HG03521 (cell line): ENCODE measurements at regions not wholly inside any gene's neighbourhood (a gene's known extent, or its start where the extent isn't known, plus 50 kb on each side); places are given as distances from the start of the nearest gene placed in this dataset.

Source experiments
- ATAC-seq: cut with Tn5 transposase; IDR thresholded peaks from one replicate; pipeline ENCODE4 v1.9.1; 2021; ENCODE audit warnings: mild to moderate bottlenecking, moderate library complexity; ENCODE audit not compliant: unreplicated experiment

DNA sequence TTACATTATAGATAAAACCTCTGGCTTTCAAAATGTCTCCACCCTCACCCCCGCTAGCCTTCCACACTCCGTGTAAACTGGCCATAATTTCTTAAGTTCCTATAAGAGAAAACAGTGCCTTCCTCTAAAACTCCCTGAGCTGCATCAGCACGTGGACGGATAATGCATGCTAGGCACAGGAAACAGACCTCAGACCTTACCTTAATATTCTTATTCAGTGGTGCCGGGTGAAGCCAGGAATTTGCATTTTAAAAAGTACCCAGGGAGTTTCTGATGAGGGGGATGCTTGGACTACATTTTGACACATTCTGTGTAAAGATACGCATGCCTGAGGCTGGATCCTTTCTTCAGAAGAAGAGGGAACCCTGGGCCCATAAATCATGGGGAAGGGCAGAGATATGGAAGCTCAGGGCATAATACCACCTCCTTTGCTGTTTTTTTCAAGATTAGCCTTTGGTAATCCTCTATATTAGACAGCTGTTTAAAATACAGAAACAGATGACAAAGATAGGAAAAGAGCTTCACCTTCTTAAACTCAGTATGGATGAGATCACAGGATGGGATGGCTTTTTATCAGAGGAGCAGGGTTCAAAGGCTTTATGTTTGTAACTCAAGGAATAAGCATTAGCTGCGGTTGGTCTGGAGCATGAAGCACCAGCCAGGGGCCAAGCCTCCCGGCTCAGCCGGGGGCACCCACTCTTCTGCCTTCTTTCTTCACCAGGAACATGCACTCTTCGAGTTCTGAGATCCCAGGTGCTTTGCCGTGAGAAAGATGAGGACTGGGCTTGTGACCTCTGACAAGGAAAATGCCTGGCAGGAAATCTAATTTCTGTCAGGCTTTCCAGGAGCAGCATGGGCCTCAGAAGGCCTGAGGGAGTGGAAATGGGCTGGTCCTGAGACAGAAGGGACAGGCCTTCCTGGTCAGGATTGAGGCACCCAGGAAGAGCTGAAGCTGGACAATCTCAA lies 218.1 kb upstream of the SOX4 start:
- no peak for ATAC-seq

DNA sequence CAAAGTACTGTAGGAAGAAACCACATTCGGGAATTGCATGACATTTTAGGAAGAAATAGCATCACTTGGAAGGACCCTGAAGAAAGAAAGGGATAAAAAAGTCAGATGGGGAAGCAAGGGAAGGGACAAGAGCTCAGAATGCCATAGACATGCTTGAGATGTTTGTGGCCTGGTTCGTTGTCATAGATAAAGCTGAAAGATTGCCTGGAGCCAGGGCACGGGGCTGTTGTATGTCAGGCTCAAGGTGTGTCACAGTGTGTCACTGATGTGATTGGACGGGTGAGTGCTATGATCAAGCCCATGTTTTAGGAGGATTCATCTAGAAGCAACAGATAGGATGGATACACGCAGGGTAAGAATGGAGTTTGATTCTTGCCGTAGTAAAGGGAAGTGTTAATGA lies 216.2 kb upstream of the SOX4 start:
- ATAC-seq: no peak

DNA sequence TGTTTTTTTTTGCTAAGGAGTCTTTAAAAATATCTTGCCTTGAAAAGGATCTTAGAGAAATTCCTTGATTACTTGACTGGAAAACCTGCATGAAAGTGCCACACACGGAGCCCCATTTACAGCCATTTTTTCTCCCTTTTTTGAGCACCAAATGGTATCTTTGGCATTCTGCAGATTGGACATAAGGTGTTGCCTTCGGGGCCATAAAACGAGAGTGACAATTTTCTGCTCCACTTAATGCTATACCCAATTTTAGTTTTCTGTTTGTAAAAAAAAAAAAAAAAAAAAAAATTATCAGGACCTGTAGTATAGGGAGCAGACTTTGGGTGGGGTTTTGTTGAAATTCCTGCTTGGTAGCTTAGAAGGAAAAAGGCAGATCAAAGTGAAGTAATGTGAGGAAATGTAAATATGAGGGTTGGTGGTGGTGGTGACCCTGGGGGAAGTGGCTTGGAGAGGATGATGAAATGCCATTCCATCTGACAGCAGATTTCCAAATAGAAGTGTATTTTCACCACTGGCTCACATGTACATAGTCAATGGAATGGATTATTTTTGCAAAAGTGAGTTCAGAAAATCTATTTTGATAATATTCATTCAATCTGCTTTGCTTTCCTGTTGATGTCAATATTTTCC lies 212.1 kb upstream of the SOX4 start:
- no peak for ATAC-seq

DNA sequence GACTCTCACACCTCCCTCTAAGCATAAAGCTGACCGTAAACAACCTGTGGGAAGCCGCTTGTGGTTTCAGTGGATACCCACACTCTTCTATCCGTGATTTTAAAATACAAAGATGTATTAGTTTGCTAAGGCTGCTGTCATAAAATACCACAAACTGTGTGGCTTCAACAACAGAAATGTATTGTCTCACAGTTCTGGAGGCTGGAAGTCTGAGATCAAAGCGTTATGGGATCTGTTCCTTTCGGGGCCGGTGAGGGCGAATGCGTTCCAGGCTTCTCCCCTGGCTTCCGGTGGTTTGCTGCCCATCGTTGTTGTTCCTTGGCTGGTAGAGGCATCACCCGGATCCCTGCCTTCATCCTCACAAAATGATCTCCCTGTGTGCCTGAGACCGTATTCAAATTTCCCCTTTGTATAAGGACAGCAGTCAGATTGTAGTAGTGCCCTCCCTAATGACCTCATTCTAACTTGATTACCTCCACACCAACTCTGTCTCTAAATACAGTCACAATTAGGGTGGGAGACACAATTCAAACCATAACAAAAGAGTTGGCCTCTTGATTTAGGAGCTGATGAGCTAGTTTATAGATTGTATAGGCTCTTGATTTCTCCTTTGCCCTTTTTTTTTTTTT lies 210.6 kb upstream of the SOX4 start:
- no peak for ATAC-seq

DNA sequence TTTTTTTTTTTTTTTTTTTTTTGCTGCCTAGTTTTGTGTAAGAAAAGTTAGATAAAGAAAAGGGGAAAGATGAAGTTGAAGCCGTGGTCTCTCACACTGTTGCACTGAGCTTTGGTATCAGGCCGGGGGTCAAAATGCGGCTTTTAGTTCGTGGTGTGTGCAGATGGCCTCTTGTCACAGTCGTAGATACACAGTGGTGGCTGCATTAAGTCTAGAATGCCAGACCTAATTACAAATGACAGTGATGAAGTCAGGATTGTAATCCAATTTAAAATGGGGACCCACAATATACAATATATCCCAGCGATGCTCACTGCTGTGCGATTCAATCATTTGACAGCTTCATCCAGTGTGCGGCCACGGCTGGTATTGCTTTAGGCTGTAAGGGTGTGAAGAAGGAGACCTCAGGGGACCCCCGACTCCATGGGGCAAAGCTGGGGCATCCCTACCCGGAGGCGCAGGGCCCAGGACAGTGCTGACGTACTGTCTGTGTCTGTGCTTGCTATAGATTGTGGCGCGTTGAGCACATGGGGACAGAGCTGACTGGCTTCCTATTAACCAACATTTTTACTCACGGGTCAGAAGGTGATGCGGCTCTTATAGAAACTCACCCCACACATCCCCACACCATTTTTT lies 210.0 kb upstream of the SOX4 start:
- ATAC-seq: no peak

DNA sequence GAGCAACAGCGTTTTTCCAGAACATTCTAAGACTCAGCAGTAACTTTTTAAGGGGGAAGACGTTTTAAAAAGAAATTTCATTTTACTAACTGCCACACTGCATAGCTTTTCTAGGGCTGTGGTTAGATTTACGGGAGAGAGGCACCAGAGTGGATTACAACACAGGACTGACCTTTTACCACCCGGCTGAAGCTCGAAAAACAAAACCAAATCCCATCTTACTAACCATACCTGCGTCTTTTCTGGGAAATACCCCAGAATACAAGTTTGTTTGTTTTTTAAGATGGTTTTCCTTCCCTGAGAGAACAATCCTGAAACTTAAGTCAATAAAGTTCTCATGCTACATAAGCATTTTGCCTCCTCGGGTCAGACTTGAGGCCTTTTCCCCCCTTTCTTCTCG lies 209.3 kb upstream of the SOX4 start:
- ATAC-seq: no peak

DNA sequence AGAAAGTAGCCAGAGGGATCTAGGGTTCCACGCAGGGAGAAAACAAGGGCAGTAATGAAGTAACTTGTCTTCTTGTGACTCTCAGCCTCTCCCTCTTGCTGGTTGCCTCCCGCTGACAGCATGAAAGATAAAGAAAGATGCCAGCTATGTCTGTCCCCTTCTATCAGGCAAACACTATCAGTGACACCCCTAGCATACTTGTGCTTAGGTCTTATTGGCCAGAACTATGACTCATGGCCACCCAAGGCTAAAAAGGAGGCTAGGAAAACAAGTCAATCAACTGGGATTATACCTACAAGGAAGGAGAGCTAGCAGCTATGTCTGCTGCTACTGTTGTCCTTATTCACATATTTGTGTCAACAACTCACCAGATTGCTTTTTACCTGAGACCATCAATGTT lies 206.8 kb upstream of the SOX4 start:
- no peak for ATAC-seq

DNA sequence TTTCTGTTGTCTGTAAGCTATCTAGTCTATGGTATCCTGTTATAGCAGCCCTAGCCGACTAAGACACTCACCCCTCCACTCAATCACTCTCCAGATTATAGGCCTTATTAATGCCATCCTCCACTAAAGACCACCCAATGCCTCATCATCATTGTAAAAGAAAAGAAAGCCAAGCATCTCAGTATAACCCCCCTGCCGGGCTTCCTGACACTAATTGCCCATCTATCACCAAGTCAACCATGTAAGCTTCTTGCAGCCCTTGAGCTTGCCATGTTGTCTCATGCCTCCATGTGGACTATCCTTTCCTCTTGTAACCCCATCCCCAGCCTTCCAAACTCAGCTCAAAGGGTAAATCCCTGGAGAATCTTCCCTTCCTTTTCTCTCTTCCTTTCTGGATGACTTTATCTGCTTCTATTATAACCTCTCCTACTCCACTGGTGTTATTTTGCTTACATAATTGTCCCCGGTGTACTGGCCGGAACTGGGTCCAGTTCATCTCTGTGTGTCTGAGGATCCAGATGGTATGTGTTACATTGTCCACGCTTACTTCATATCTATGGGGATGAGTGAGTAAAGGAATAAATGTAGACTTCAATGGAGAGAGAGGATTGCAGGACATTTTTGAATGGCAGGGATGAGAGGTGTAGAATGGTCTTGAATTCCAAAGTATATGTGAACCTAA lies 202.9 kb upstream of the SOX4 start:
- ATAC-seq: no peak

DNA sequence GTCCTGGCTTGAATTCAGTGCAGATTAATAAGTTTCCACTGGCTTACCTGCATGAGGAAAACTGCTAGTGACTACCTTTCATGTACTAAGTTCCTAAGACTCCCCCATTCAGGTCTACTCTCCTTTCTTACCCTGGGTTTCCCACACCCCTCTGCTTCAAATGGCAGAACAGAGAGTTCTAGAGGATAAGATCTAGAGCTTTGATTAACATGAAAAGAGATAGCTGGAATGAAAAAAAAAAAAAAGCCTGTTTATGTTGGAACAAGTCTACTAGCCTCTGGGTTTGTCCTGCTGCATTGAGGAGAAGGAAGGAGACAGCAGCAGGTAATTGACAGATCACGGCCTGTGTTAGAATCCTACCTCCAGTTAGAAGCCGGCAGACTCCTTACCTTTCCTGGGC lies 201.4 kb upstream of the SOX4 start:
- no peak for ATAC-seq

DNA sequence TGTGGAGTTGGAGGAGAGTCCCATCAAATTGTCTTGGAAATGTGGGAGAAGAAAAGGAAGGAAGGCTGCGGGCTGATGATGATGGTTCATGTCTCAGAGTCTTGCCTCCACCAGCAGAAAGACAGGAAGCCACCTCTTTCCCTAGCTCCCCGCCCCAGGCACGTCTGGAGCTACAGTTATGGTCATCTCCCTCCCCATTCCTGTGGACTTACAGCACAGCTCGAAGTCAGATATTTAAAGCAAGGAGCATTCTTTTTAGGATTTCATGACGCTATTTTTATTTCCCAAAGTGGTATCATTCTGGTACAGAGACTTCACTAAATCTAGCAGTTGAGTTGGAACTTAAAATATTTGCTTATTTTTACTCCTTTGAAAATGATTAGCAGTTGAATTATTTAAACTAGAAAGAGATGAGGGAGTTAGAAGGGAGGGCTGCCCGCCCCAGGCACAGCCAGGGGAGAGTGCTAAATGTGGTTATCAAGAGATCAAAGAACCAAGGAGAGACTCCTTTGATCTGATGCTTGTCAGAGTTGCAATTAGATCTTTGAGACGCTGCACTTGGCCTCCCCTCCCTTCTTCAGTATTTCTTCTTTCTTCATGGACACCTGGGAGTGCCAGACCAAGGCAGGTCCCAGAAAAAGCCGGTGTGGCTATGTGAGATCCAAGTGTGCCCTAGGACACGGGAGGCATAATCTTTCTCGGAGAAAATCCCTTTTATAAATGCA lies 199.9 kb upstream of the SOX4 start:
- no peak for ATAC-seq

DNA sequence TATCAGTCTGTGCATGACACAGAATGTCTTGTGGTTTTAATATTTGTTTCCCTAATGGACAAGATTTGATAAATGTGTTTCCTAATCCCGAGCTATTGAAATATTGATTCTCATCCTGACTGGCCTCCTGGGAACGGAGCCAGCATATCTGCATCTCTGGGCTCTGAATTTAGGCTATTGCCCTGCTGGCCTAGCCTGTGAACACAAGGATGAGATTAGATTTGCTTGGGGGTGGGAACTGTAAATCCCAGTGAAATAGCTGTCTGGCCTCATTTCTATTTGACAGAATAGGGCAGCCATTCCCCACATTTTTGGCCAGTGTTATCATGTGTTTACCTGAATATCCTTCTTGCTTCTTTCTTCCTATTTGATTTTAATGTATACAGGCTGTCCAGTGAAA lies 198.4 kb upstream of the SOX4 start:
- ATAC-seq: no peak

DNA sequence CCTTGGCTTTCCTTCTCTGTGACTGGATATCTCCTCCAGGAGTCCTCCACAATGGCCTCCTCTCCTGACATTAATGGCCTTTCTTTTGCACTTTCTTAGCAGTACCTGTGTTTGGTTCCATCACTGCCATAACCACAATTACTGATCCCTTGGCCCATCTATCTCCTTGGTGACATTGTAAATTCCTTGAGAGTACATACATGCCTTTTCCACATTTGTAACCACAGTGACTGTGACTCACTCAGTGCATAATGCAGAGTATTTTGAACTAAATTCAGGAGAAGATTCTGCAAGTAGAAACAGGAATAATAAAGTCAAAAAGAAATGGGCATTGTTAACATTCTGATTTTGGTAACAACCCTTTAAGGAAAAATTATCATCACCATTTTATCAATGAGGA lies 197.2 kb upstream of the SOX4 start:
- no peak for ATAC-seq

DNA sequence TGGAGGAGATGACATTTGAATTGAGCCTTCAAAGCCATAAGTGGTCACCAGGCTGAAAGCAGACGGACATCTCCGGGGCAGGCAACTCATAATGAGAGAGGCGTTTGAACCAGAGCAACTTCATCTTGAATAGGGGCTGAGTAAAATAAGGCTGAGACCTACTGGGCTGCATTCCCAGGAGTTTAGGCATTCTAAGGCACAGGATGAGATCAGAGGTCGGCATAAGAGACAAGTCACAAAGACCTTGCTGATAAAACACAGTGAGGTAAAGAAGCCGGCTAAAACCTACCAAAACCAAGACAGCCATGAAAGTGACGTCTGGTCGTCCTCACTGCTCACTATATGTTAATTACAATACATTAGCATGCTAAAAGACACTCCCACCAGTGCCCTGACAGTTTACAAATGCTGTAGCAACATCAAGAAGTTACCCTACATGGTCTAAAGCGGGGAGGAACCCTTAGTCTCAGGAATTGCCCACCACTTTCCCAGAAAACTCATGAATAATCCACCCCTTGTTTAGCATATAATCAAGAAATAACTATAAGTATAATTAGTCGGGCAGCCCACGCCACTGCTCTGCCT lies 194.7 kb upstream of the SOX4 start:
- no peak for ATAC-seq

DNA sequence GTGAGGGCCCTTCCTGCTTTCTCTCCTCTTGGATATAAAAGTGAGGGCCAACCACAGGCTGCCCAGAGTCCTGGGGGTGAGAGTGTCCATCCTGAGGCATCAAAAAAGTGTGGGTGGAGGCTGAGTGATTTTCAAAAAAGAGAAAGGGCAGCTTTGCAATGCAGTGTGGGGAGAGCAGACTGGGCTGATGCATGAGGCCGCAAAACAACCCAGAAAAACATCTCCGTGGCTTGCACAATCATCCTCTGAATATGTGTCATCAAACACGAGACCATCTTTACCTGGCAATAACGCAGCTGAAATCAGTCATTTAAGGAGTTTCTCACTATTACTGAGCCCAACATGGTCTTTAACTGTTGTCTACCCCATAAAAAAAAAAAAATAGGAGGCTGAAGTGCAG lies 191.2 kb upstream of the SOX4 start:
- ATAC-seq: no peak

DNA sequence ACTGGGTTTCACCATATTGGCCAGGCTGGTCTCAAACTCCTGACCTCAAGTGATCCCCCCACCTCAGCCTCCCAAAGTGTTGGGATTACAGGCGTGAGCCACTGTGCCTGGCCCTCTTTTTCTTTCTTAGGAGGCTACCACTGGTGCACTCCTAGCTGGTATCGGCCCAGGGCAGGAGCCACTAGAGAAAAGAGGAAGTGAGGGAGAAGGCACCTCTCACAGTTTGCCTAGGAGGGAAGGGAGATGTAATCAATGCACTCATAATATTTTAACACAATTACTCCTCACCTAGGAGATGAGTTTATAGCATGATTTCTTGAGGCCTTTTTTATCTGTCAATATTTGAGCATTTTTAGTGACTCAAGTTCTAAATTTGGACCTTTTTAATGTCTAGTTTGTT lies 189.0 kb upstream of the SOX4 start:
- ATAC-seq: no peak

DNA sequence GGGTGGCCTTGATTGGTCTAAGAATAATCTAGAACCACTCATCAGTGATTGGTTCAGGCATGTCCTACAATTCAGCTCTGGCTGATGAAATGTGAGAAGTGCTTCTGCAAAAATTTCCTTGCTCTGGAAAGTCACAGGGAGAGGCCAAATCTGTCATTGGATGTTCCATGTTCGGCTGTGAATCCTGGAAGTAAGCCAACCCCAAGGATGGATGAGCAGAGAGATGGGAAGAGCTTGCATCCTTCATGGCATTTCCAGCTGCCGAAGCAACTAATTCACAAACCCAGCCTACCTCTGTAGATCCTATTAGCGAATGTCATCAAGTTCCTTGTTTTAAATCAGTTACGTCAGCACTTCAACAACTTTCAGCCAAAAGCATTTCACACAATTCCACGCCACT lies 187.2 kb upstream of the SOX4 start:
- ATAC-seq: no peak

DNA sequence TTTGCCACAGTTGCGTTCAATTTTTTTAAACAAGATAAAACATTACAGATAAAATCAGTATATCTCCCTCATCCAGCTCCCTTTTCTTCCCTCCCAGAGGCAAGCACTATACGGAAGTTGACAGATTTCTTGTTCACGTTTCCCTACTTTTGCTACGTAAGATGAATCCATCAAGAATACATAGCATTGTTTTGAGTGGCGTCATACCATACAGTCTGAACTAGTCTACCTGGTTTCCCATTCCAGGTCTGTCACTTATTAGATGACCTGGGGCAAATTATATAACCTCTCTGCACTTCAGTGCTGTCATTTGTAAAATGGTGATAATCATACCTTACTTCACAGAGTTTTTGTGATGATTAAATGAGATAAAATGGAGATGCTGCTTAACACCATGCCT lies 184.3 kb upstream of the SOX4 start:
- ATAC-seq: no peak

DNA sequence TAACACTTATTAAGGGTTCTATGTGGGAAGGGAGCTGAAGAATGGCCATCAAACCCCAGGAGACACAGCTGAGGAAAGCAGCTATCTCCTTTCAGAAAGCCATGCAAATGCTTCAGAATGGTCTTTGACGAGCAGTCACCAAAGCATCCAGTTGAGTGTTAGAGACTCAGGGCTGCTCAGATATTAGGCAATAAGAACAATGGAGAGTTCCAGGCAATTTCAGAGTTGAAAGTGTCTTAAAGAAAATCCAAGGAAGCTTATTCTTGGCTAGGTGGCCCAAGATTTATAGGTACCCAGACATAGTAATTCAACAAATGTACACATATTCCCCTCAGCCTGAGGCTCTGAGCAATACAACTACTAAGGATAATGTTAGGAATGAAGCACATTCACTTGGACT lies 180.1 kb upstream of the SOX4 start:
- no peak for ATAC-seq

DNA sequence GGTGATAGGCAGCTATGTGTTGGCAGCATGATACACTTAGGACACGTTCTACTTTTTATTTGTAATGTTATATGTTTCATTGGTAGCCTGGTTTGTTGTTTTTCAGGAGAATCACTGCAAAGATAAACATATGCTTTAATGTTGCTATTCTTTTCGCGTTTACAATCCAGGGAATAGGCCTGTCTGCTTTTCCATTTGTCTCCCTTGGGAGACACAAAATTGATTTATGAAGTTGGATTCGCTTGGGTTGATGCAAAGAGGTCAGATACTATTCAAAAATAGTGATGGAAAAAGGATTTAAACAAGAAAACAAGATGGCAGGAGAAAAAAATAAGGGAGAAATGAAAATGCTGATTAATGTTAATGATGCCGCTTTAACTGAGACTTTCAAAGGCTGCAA lies 179.5 kb upstream of the SOX4 start:
- no peak for ATAC-seq
